ENCODE measurements at regions not wholly inside any gene's neighbourhood (a gene's known extent, or its start where the extent isn't known, plus 50 kb on each side); places are given as distances from the start of the nearest gene placed in this dataset.

GRCh38 chr12:13817131-13817530, 164.3 kb downstream of the GRIN2B start:
- intact Hi-C loops (cut with micrococcal nuclease): no loop called here
- Mint-ChIP-seq H3K36me3 (ENCODE audit: low read depth) (no peaks in the 10 kb centered on the region), H3K27ac (no peak overlapping the region), H3K4me1 (no peaks in the 10 kb centered on the region), H3K27me3 (no peaks in the 10 kb centered on the region), H3K4me3 (no peak overlapping the region), H3K9me3 (no peaks in the 10 kb centered on the region)
- DNase-seq: no peak

GRCh38 chr12:13816394-13816793, 165.0 kb downstream of the GRIN2B start:
- no peaks in the 10 kb centered on the region for H3K4me1 Mint-ChIP-seq

GRCh38 chr12:13812168-13812567, 169.2 kb downstream of the GRIN2B start:
- intact Hi-C loops (cut with micrococcal nuclease): no loop called here
- no peaks in the 10 kb centered on the region for H3K9me3 Mint-ChIP-seq
- no peak for DNase-seq
- no peak overlapping the region for H3K4me3 Mint-ChIP-seq
- H3K4me1 Mint-ChIP-seq: no peaks in the 10 kb centered on the region
- no peaks in the 10 kb centered on the region for H3K27me3 Mint-ChIP-seq
- H3K27ac Mint-ChIP-seq: no peak overlapping the region
- H3K36me3 Mint-ChIP-seq (ENCODE audit: low read depth): no peaks in the 10 kb centered on the region

More at GRCh38 chr12:13816394-13816793, 165.0 kb downstream of the GRIN2B start:
- Mint-ChIP-seq H3K36me3 (ENCODE audit: low read depth) (no peaks in the 10 kb centered on the region), H3K27me3 (no peaks in the 10 kb centered on the region), H3K27ac (no peak overlapping the region), H3K4me3 (no peak overlapping the region), H3K9me3 (no peaks in the 10 kb centered on the region)
- no peak for DNase-seq
- intact Hi-C loops (cut with micrococcal nuclease): no loop called here

- intact Hi-C loops (cut with micrococcal nuclease): no loop called here
- H3K4me1 Mint-ChIP-seq: no peaks in the 10 kb centered on the region
- no peaks in the 10 kb centered on the region for H3K27me3 Mint-ChIP-seq
- no peaks in the 10 kb centered on the region for H3K36me3 Mint-ChIP-seq (ENCODE audit: low read depth)
- H3K4me3 Mint-ChIP-seq: no peak overlapping the region
- H3K9me3 Mint-ChIP-seq: no peaks in the 10 kb centered on the region
- no peak for DNase-seq
- no peak overlapping the region for H3K27ac Mint-ChIP-seq
Measured at GRCh38 chr12:13811061-13811460, 170.3 kb downstream of the GRIN2B start.

GRCh38 chr12:13805041-13805440, 176.4 kb downstream of the GRIN2B start:
- Mint-ChIP-seq H3K36me3 (ENCODE audit: low read depth) (no peaks in the 10 kb centered on the region), H3K27ac (no peak overlapping the region)
- no peak for DNase-seq

GRCh38 chr12:13801543-13801942, 179.9 kb downstream of the GRIN2B start:
- intact Hi-C loops (cut with micrococcal nuclease): no loop called here
- no peaks in the 10 kb centered on the region for H3K4me1 Mint-ChIP-seq
- peaks cover 2% of the 10 kb centered on the region for H3K27me3 Mint-ChIP-seq
- DNase-seq: no peak
- no peaks in the 10 kb centered on the region for H3K36me3 Mint-ChIP-seq (ENCODE audit: low read depth)
- H3K27ac Mint-ChIP-seq: no peak overlapping the region
- no peaks in the 10 kb centered on the region for H3K9me3 Mint-ChIP-seq
- H3K4me3 Mint-ChIP-seq: no peak overlapping the region

More at GRCh38 chr12:13805041-13805440, 176.4 kb downstream of the GRIN2B start:
- no peaks in the 10 kb centered on the region for H3K4me1 Mint-ChIP-seq
- no peak overlapping the region for H3K4me3 Mint-ChIP-seq
- no peaks in the 10 kb centered on the region for H3K9me3 Mint-ChIP-seq
- intact Hi-C loops (cut with micrococcal nuclease): no loop called here
- peaks cover 2% of the 10 kb centered on the region for H3K27me3 Mint-ChIP-seq

GRCh38 chr12:13799574-13799973, 181.8 kb downstream of the GRIN2B start:
- Mint-ChIP-seq H3K27me3 (no peaks in the 10 kb centered on the region), H3K9me3 (no peaks in the 10 kb centered on the region), H3K4me1 (no peaks in the 10 kb centered on the region), H3K27ac (no peak overlapping the region), H3K4me3 (no peak overlapping the region), H3K36me3 (ENCODE audit: low read depth) (no peaks in the 10 kb centered on the region)
- DNase-seq: no peak
- intact Hi-C loops (cut with micrococcal nuclease): no loop called here

- Mint-ChIP-seq H3K27me3 (no peaks in the 10 kb centered on the region), H3K36me3 (ENCODE audit: low read depth) (no peaks in the 10 kb centered on the region), H3K27ac (no peak overlapping the region), H3K4me1 (no peaks in the 10 kb centered on the region), H3K9me3 (no peaks in the 10 kb centered on the region), H3K4me3 (no peak overlapping the region)
- no peak for DNase-seq
- intact Hi-C loops (cut with micrococcal nuclease): no loop called here
Measured at GRCh38 chr12:13798162-13798561, 183.2 kb downstream of the GRIN2B start.

- H3K36me3 Mint-ChIP-seq (ENCODE audit: low read depth): no peaks in the 10 kb centered on the region
- no peaks in the 10 kb centered on the region for H3K4me1 Mint-ChIP-seq
- H3K4me3 Mint-ChIP-seq: no peak overlapping the region
- no peaks in the 10 kb centered on the region for H3K9me3 Mint-ChIP-seq
- H3K27me3 Mint-ChIP-seq: no peaks in the 10 kb centered on the region
- no peak overlapping the region for H3K27ac Mint-ChIP-seq
- intact Hi-C loops (cut with micrococcal nuclease): no loop called here
- DNase-seq: no peak
Measured at GRCh38 chr12:13794706-13795105, 186.7 kb downstream of the GRIN2B start.

GRCh38 chr12:13790317-13790716, 191.1 kb downstream of the GRIN2B start:
- H3K9me3 Mint-ChIP-seq: no peaks in the 10 kb centered on the region
- no peaks in the 10 kb centered on the region for H3K27me3 Mint-ChIP-seq
- intact Hi-C loops (cut with micrococcal nuclease): no loop called here
- no peak overlapping the region for H3K4me3 Mint-ChIP-seq
- no peaks in the 10 kb centered on the region for H3K36me3 Mint-ChIP-seq (ENCODE audit: low read depth)
- H3K4me1 Mint-ChIP-seq: no peaks in the 10 kb centered on the region
- no peak for DNase-seq
- no peak overlapping the region for H3K27ac Mint-ChIP-seq

GRCh38 chr12:13788626-13789025, 192.8 kb downstream of the GRIN2B start:
- Mint-ChIP-seq H3K4me1 (no peaks in the 10 kb centered on the region), H3K27ac (no peak overlapping the region)
- intact Hi-C loops (cut with micrococcal nuclease): no loop called here

GRCh38 chr12:13786646-13787045, 194.8 kb downstream of the GRIN2B start:
- no peaks in the 10 kb centered on the region for H3K36me3 Mint-ChIP-seq (ENCODE audit: low read depth)
- no peaks in the 10 kb centered on the region for H3K4me1 Mint-ChIP-seq

More at GRCh38 chr12:13788626-13789025, 192.8 kb downstream of the GRIN2B start:
- no peaks in the 10 kb centered on the region for H3K27me3 Mint-ChIP-seq
- H3K4me3 Mint-ChIP-seq: no peak overlapping the region
- H3K9me3 Mint-ChIP-seq: no peaks in the 10 kb centered on the region
- no peak for DNase-seq
- H3K36me3 Mint-ChIP-seq (ENCODE audit: low read depth): no peaks in the 10 kb centered on the region

GRCh38 chr12:13784504-13784903, 196.9 kb downstream of the GRIN2B start:
- no peaks in the 10 kb centered on the region for H3K36me3 Mint-ChIP-seq (ENCODE audit: low read depth)
- H3K27ac Mint-ChIP-seq: no peak overlapping the region
- no peak overlapping the region for H3K4me3 Mint-ChIP-seq
- no peaks in the 10 kb centered on the region for H3K9me3 Mint-ChIP-seq
- intact Hi-C loops (cut with micrococcal nuclease): no loop called here
- no peaks in the 10 kb centered on the region for H3K27me3 Mint-ChIP-seq
- no peaks in the 10 kb centered on the region for H3K4me1 Mint-ChIP-seq
- DNase-seq: no peak

More at GRCh38 chr12:13786646-13787045, 194.8 kb downstream of the GRIN2B start:
- DNase-seq: no peak
- Mint-ChIP-seq H3K27me3 (no peaks in the 10 kb centered on the region), H3K27ac (no peak overlapping the region), H3K9me3 (no peaks in the 10 kb centered on the region), H3K4me3 (no peak overlapping the region)
- intact Hi-C loops (cut with micrococcal nuclease): no loop called here

- Mint-ChIP-seq H3K27me3 (no peaks in the 10 kb centered on the region), H3K36me3 (ENCODE audit: low read depth) (no peaks in the 10 kb centered on the region), H3K9me3 (no peaks in the 10 kb centered on the region), H3K4me3 (no peak overlapping the region), H3K27ac (no peak overlapping the region), H3K4me1 (no peaks in the 10 kb centered on the region)
- no peak for DNase-seq
- intact Hi-C loops (cut with micrococcal nuclease): no loop called here
Measured at GRCh38 chr12:13780453-13780852, 200.9 kb downstream of the GRIN2B start.

GRCh38 chr12:13777374-13777773, 204.0 kb downstream of the GRIN2B start:
- H3K4me1 Mint-ChIP-seq: no peaks in the 10 kb centered on the region
- H3K36me3 Mint-ChIP-seq (ENCODE audit: low read depth): no peaks in the 10 kb centered on the region
- DNase-seq: no peak
- H3K9me3 Mint-ChIP-seq: no peaks in the 10 kb centered on the region
- no peaks in the 10 kb centered on the region for H3K27me3 Mint-ChIP-seq
- H3K27ac Mint-ChIP-seq: no peak overlapping the region
- no peak overlapping the region for H3K4me3 Mint-ChIP-seq
- intact Hi-C loops (cut with micrococcal nuclease): no loop called here

All from activated CD4-positive, alpha-beta T cell treated with anti-CD3 and anti-CD28 coated beads, Interleukin-2, amount 10 ng/mL, durations not matched to agents 24 days and 14 days (primary cell).